Suprapubic skin (tissue), 4 donors: ENCODE measurements at regions not wholly inside any gene's neighbourhood (a gene's known extent, or its start where the extent isn't known, plus 50 kb on each side); places are given as distances from the start of the nearest gene placed in this dataset.

Experiments used
- DNase-seq, 2 donors: peaks; one replicate each; pipeline ENCODE4 v3.0.0-alpha.2; 2019; ENCODE audit warnings: low spot score in 2 of 2
- H3K27ac ChIP-seq: fragments of 200-600 bp; sonication (generic); one replicate; pipeline ENCODE4 v1.5.1; 2019
- H3K27me3 ChIP-seq: fragments of 200-600 bp; sonication (generic); one replicate; pipeline ENCODE4 v1.5.1; 2019
- H3K36me3 ChIP-seq: fragments of 200-600 bp; sonication (generic); one replicate; pipeline ENCODE4 v1.5.1; 2019
- H3K4me1 ChIP-seq: fragments of 200-600 bp; sonication (generic); one replicate; pipeline ENCODE4 v1.5.1; 2019
- H3K4me3 ChIP-seq: fragments of 200-600 bp; sonication (generic); one replicate; pipeline ENCODE4 v1.5.1; 2019; ENCODE audit warnings: mild to moderate bottlenecking
- H3K9me3 ChIP-seq: fragments of 200-600 bp; sonication (generic); one replicate; pipeline ENCODE4 v1.5.1; 2019
- EP300 ChIP-seq: sonication (generic); formaldehyde crosslinking; IDR thresholded peaks from one replicate; pipeline ENCODE4 v1.6.1; 2017; ENCODE audit warnings: antibody characterized with exemption
- POLR2A ChIP-seq, 2 donors: fragments of 450-650 bp; IDR thresholded peaks; one replicate each; pipeline ENCODE4 v1.6.1; 2017; ENCODE audit warnings: antibody characterized with exemption in 2 of 2, mild to moderate bottlenecking in 2 of 2, moderate library complexity in 2 of 2
- POLR2AphosphoS5 ChIP-seq, 3 donors: sonication (generic); formaldehyde crosslinking; IDR thresholded peaks; one replicate each; pipeline ENCODE4 v1.6.1; 2017; ENCODE audit warnings: antibody characterized with exemption in 3 of 3
- WGBS: methylation state at CpG from one replicate; pipeline ENCODE4 v1.1.5; 2018; 5-methylcytosine and 5-hydroxymethylcytosine counted together
- TF ChIP-seq, protein P1 (sequence below), 2 donors: fragments of 200-600 bp in 1 of 2; fragments of 450-650 bp in 1 of 2; sonication (generic) in 1 of 2; IDR thresholded peaks; one replicate each; pipeline ENCODE4 v1.5.1; 2016 to 2019; ENCODE audit warnings: antibody characterized with exemption in 2 of 2, mild to moderate bottlenecking in 1 of 2, moderate library complexity in 1 of 2

DNA sequence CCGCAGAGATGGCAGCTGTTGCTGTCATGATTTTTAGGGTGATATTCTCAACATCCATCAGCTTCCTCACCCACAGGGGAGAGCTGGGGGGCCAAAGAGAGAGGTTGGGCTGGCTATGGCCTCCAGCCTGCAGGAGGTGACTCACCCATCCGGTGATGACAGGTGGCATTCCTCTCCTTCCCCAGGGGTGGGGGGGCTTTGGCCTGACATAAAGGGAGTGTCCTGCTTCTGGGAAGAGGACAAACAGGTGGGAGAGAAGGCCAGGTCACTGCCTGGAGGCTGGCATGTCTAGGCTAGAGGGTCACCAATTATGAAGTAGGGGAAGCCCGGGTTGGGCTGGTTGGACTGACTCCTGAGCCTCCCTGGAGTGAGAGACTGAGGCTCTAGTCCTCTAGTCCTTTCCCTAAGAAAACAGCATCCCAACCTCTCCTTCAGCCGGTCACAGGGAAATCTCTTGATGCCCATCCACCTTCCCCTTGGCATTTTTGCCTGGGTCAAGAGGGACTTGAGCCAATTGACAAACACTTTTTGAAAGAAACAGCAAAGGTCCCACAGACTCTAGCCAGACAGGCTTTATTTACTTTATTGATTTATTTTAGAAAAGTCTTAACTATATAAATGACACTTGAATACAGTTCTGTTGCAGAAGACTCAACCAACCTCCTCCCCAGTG is 79.8 kb upstream of the ZNF716 start:
- Histone ChIP-seq H3K27me3 (no peaks in the 10 kb centered on the region), H3K27ac (no peak overlapping the region), H3K4me3 (no peak overlapping the region), H3K4me1 (no peaks in the 10 kb centered on the region), H3K36me3 (no peaks in the 10 kb centered on the region), H3K9me3 (peaks cover 12% of the 10 kb centered on the region)
- DNase-seq, result no peak
- TF ChIP-seq, protein P1, sequence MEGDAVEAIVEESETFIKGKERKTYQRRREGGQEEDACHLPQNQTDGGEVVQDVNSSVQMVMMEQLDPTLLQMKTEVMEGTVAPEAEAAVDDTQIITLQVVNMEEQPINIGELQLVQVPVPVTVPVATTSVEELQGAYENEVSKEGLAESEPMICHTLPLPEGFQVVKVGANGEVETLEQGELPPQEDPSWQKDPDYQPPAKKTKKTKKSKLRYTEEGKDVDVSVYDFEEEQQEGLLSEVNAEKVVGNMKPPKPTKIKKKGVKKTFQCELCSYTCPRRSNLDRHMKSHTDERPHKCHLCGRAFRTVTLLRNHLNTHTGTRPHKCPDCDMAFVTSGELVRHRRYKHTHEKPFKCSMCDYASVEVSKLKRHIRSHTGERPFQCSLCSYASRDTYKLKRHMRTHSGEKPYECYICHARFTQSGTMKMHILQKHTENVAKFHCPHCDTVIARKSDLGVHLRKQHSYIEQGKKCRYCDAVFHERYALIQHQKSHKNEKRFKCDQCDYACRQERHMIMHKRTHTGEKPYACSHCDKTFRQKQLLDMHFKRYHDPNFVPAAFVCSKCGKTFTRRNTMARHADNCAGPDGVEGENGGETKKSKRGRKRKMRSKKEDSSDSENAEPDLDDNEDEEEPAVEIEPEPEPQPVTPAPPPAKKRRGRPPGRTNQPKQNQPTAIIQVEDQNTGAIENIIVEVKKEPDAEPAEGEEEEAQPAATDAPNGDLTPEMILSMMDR (IDR thresholded peaks at IDR 0.05), result no peak
- TF ChIP-seq EP300, result no peak
- TF ChIP-seq POLR2A (IDR thresholded peaks at IDR 0.05), result no peak
- no peak for TF ChIP-seq POLR2AphosphoS5 (IDR thresholded peaks at IDR 0.05)
- WGBS, result 93% methylated on average over 4 of the region's 4 CpGs

DNA sequence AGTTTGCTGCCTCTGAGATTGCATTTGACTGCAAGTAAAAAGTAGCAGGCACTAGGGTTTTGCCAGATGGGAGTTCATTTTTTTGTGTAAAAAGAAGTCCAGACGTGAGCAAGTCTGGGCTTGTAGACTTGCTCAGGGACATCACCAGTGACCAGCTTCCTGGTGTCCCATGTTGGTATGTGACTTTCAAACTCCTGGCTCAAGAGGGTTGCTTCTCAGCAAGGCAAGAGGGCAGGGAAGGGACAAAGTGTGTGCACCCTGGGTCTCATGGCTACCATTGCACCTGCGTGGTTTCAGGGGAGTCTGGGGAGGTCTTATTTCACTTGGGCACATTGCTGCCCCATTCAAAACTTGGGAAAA is 79.3 kb upstream of the ZNF716 start:
- H3K4me1 ChIP-seq, result no peaks in the 10 kb centered on the region
- no peak overlapping the region for H3K4me3 ChIP-seq
- WGBS, result 60% methylated on average over 2 of the region's 2 CpGs
- no peaks in the 10 kb centered on the region for H3K36me3 ChIP-seq
- H3K27ac ChIP-seq, result no peak overlapping the region
- TF ChIP-seq EP300 (no peak), POLR2AphosphoS5 (IDR thresholded peaks at IDR 0.05) (no peak), POLR2A (IDR thresholded peaks at IDR 0.05) (no peak)
- TF ChIP-seq, protein P1 (IDR thresholded peaks at IDR 0.05), result no peak
- no peaks in the 10 kb centered on the region for H3K27me3 ChIP-seq
- peaks cover 12% of the 10 kb centered on the region for H3K9me3 ChIP-seq
- DNase-seq, result no peak

DNA sequence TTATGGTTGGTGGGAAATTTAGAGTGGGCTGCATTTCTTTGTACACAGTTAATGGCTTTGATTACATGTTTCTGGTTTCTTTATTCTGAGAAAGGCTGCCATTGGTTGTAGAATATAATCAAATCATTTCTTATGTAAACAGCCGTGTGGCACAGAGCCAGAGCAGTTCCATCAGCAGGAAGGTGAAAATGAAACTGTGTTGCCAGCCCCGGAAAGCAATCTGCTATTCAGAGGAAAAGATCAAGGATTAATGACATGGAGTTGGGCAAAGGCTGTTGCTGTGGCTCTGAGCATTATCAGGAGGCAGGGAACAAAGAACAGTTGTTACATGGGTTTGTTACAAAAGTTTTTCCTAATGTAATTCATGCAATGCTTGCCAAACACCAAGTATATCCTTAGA is 74.2 kb upstream of the ZNF716 start:
- Histone ChIP-seq H3K4me3 (no peak overlapping the region), H3K4me1 (no peaks in the 10 kb centered on the region), H3K36me3 (no peaks in the 10 kb centered on the region), H3K9me3 (peaks cover 8% of the 10 kb centered on the region), H3K27me3 (no peaks in the 10 kb centered on the region), H3K27ac (no peak overlapping the region)
- TF ChIP-seq POLR2AphosphoS5 (IDR thresholded peaks at IDR 0.05) (no peak), POLR2A (IDR thresholded peaks at IDR 0.05) (no peak), EP300 (no peak)
- TF ChIP-seq, protein P1 (IDR thresholded peaks at IDR 0.05), result no peak
- no peak for DNase-seq
- WGBS, result 68% methylated on average over 2 of the region's 2 CpGs

DNA sequence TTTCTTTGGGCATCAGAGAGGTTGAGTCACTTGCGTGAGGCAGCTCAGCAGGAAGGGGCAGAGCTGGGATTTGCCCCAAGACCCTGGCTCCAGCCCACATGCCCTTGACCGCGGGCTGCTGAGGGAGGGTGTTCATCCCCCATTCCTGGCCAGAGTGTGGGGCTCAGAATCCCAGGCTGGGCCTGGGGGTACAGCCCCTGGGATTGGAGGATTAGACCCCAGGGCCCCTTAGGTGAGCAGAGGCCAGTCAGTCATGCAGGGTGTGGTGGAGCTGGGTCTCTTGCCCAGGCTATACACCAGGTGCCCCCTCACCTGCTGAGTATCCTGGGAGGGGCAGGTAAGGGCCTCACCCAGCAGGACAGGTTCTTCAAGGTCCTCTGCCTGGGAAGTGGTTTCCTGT is 68.4 kb upstream of the ZNF716 start:
- H3K27me3 ChIP-seq, result no peaks in the 10 kb centered on the region
- DNase-seq, result no peak
- WGBS, result no CpG with 5 or more reads among the region's 3 CpGs
- no peak overlapping the region for H3K4me3 ChIP-seq
- H3K36me3 ChIP-seq, result no peaks in the 10 kb centered on the region
- no peak overlapping the region for H3K27ac ChIP-seq
- TF ChIP-seq POLR2A (IDR thresholded peaks at IDR 0.05), result no peak
- H3K4me1 ChIP-seq, result no peaks in the 10 kb centered on the region
- peaks cover 22% of the 10 kb centered on the region for H3K9me3 ChIP-seq

DNA sequence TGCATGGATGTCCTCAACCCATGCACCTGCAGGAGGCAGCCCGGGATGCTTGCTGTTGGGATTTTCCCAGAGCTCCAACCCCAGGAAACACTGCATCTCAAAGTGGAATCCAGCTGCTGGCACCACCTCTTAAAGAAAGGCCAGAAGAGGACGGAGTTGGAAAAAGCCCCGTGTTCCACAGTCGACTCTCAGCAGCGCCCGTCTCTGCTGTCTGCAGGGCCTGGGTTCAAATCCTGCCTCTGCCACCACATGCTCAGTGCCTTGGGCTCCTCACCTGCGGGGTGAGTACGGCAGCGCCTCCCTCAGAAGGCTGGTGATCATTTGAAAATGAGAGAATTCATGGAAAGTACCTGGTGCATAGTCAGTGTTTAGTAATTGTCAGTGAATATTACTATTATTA is 65.6 kb upstream of the ZNF716 start:
- 89% methylated on average over 8 of the region's 9 CpGs for WGBS
- Histone ChIP-seq H3K9me3 (peaks cover 24% of the 10 kb centered on the region), H3K27ac (no peak overlapping the region), H3K4me1 (no peaks in the 10 kb centered on the region), H3K4me3 (no peak overlapping the region), H3K27me3 (no peaks in the 10 kb centered on the region), H3K36me3 (no peaks in the 10 kb centered on the region)
- DNase-seq, result no peak
- TF ChIP-seq POLR2A (IDR thresholded peaks at IDR 0.05) (no peak), POLR2AphosphoS5 (IDR thresholded peaks at IDR 0.05) (no peak), EP300 (no peak)
- TF ChIP-seq, protein P1 (IDR thresholded peaks at IDR 0.05), result no peak

DNA sequence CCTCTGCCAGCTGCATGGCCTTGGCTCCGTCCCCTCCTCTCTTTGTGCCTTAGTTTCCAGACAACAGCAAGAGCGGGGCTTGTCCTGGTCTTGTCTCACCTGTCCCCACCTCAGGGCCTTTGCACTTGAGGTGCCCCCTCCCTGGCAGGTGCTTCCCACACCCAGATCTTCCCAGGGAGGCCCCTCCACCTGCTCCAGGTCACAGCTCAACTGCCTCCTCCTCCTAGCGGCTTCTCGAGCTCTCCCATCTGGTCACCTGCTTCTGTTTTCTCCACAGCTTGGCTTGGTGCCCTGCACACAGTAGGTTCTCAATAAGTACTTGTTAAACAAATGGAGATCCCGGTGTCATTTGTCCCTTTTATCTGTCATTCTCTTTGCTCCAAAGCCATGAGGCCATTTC is 64.3 kb upstream of the ZNF716 start:
- Histone ChIP-seq H3K36me3 (no peaks in the 10 kb centered on the region), H3K27ac (no peak overlapping the region), H3K27me3 (no peaks in the 10 kb centered on the region), H3K4me3 (no peak overlapping the region), H3K9me3 (peaks cover 26% of the 10 kb centered on the region), H3K4me1 (no peaks in the 10 kb centered on the region)
- TF ChIP-seq EP300 (no peak), POLR2AphosphoS5 (IDR thresholded peaks at IDR 0.05) (no peak), POLR2A (IDR thresholded peaks at IDR 0.05) (no peak)
- TF ChIP-seq, protein P1 (IDR thresholded peaks at IDR 0.05), result no peak
- 83% methylated on average over 5 of the region's 5 CpGs for WGBS
- no peak for DNase-seq
